ENCODE measurements at regions not wholly inside any gene's neighbourhood (a gene's known extent, or its start where the extent isn't known, plus 50 kb on each side); places are given as distances from the start of the nearest gene placed in this dataset.
A peak's percentile ranks its signal among the peaks of the same experiment; 100 is the strongest.
"Not testable (repeated sequence)": the region's sequence is repeated elsewhere in the genome, so short reads cannot be mapped to it uniquely, and the experiment has no call there.

GRCh38 chr16:66107661-66108060 lies 258.8 kb upstream of the CDH5 start:
- Histone ChIP-seq H3K79me2 (ENCODE audit: control insufficient read depth, insufficient read depth, low read length, unreplicated experiment) (no peaks in the 10 kb centered on the region), H3K36me3 (ENCODE audit: insufficient read depth, low read length) (no peaks in the 10 kb centered on the region), H3K27ac (ENCODE audit: low read depth, low read length) (peak overlapping the region; percentile 87), H2AFZ (ENCODE audit: low read length, unreplicated experiment) (peak overlapping the region; percentile 67), H3K27me3 (ENCODE audit: insufficient read depth, low read length) (no peaks in the 10 kb centered on the region), H3K4me3 (ENCODE audit: low read depth, low read length) (peak overlapping the region; percentile 11; the same call in 1 of the 2 replicates), H3K4me1 (ENCODE audit: control insufficient read depth, insufficient read depth, low read length, unreplicated experiment) (peaks cover 18% of the 10 kb centered on the region)

GRCh38 chr16:66103211-66103610 lies 263.3 kb upstream of the CDH5 start:
- H3K27me3 ChIP-seq (ENCODE audit: insufficient read depth, low read length), result no peaks in the 10 kb centered on the region
- no peak overlapping the region for H3K27ac ChIP-seq (ENCODE audit: low read depth, low read length)
- H2AFZ ChIP-seq (ENCODE audit: low read length, unreplicated experiment), result peak overlapping the region; percentile 25
- H3K36me3 ChIP-seq (ENCODE audit: insufficient read depth, low read length), result no peaks in the 10 kb centered on the region
- no peaks in the 10 kb centered on the region for H3K79me2 ChIP-seq (ENCODE audit: control insufficient read depth, insufficient read depth, low read length, unreplicated experiment)
- H3K4me1 ChIP-seq (ENCODE audit: control insufficient read depth, insufficient read depth, low read length, unreplicated experiment), result peaks cover 15% of the 10 kb centered on the region
- H3K4me3 ChIP-seq (ENCODE audit: low read depth, low read length), result no peak overlapping the region

- peaks cover 5% of the 10 kb centered on the region for H3K4me1 ChIP-seq (ENCODE audit: control insufficient read depth, insufficient read depth, low read length, unreplicated experiment)
- no peak overlapping the region for H3K4me3 ChIP-seq (ENCODE audit: low read depth, low read length)
- no peak overlapping the region for H2AFZ ChIP-seq (ENCODE audit: low read length, unreplicated experiment)
- no peaks in the 10 kb centered on the region for H3K36me3 ChIP-seq (ENCODE audit: insufficient read depth, low read length)
- no peaks in the 10 kb centered on the region for H3K79me2 ChIP-seq (ENCODE audit: control insufficient read depth, insufficient read depth, low read length, unreplicated experiment)
- H3K27me3 ChIP-seq (ENCODE audit: insufficient read depth, low read length), result no peaks in the 10 kb centered on the region
- no peak overlapping the region for H3K27ac ChIP-seq (ENCODE audit: low read depth, low read length)
These were observed 267.2 kb upstream of the CDH5 start for GRCh38 chr16:66099306-66099705.

- H3K4me1 ChIP-seq (ENCODE audit: control insufficient read depth, insufficient read depth, low read length, unreplicated experiment), result no peaks in the 10 kb centered on the region
- H3K36me3 ChIP-seq (ENCODE audit: insufficient read depth, low read length), result no peaks in the 10 kb centered on the region
- no peak overlapping the region for H2AFZ ChIP-seq (ENCODE audit: low read length, unreplicated experiment)
- H3K4me3 ChIP-seq (ENCODE audit: low read depth, low read length), result no peak overlapping the region
- no peak overlapping the region for H3K27ac ChIP-seq (ENCODE audit: low read depth, low read length)
- no peaks in the 10 kb centered on the region for H3K79me2 ChIP-seq (ENCODE audit: control insufficient read depth, insufficient read depth, low read length, unreplicated experiment)
- H3K27me3 ChIP-seq (ENCODE audit: insufficient read depth, low read length), result no peaks in the 10 kb centered on the region
These were observed 268.7 kb upstream of the CDH5 start for GRCh38 chr16:66097751-66098150.

GRCh38 chr16:66095676-66096075 lies 270.8 kb upstream of the CDH5 start:
- no peak overlapping the region for H3K27ac ChIP-seq (ENCODE audit: low read depth, low read length)

GRCh38 chr16:66093191-66093590 lies 273.3 kb upstream of the CDH5 start:
- Histone ChIP-seq H2AFZ (ENCODE audit: low read length, unreplicated experiment) (no peak overlapping the region), H3K4me1 (ENCODE audit: control insufficient read depth, insufficient read depth, low read length, unreplicated experiment) (no peaks in the 10 kb centered on the region), H3K27ac (ENCODE audit: low read depth, low read length) (no peak overlapping the region), H3K79me2 (ENCODE audit: control insufficient read depth, insufficient read depth, low read length, unreplicated experiment) (no peaks in the 10 kb centered on the region), H3K4me3 (ENCODE audit: low read depth, low read length) (no peak overlapping the region), H3K36me3 (ENCODE audit: insufficient read depth, low read length) (no peaks in the 10 kb centered on the region), H3K27me3 (ENCODE audit: insufficient read depth, low read length) (no peaks in the 10 kb centered on the region)

More at GRCh38 chr16:66095676-66096075, 270.8 kb upstream of the CDH5 start:
- Histone ChIP-seq H3K36me3 (ENCODE audit: insufficient read depth, low read length) (no peaks in the 10 kb centered on the region), H3K27me3 (ENCODE audit: insufficient read depth, low read length) (no peaks in the 10 kb centered on the region), H3K79me2 (ENCODE audit: control insufficient read depth, insufficient read depth, low read length, unreplicated experiment) (no peaks in the 10 kb centered on the region), H2AFZ (ENCODE audit: low read length, unreplicated experiment) (no peak overlapping the region), H3K4me3 (ENCODE audit: low read depth, low read length) (no peak overlapping the region), H3K4me1 (ENCODE audit: control insufficient read depth, insufficient read depth, low read length, unreplicated experiment) (no peaks in the 10 kb centered on the region)

- Histone ChIP-seq H3K4me3 (ENCODE audit: low read depth, low read length) (no peak overlapping the region), H3K79me2 (ENCODE audit: control insufficient read depth, insufficient read depth, low read length, unreplicated experiment) (no peaks in the 10 kb centered on the region), H2AFZ (ENCODE audit: low read length, unreplicated experiment) (no peak overlapping the region), H3K4me1 (ENCODE audit: control insufficient read depth, insufficient read depth, low read length, unreplicated experiment) (no peaks in the 10 kb centered on the region), H3K36me3 (ENCODE audit: insufficient read depth, low read length) (no peaks in the 10 kb centered on the region), H3K27ac (ENCODE audit: low read depth, low read length) (no peak overlapping the region), H3K27me3 (ENCODE audit: insufficient read depth, low read length) (no peaks in the 10 kb centered on the region)
These were observed 275.0 kb upstream of the CDH5 start for GRCh38 chr16:66091471-66091891.

GRCh38 chr16:66088681-66089080 lies 277.8 kb upstream of the CDH5 start:
- no peaks in the 10 kb centered on the region for H3K27me3 ChIP-seq (ENCODE audit: insufficient read depth, low read length)
- H3K36me3 ChIP-seq (ENCODE audit: insufficient read depth, low read length), result no peaks in the 10 kb centered on the region
- H3K4me3 ChIP-seq (ENCODE audit: low read depth, low read length), result no peak overlapping the region
- no peak overlapping the region for H2AFZ ChIP-seq (ENCODE audit: low read length, unreplicated experiment)
- no peaks in the 10 kb centered on the region for H3K4me1 ChIP-seq (ENCODE audit: control insufficient read depth, insufficient read depth, low read length, unreplicated experiment)
- H3K79me2 ChIP-seq (ENCODE audit: control insufficient read depth, insufficient read depth, low read length, unreplicated experiment), result no peaks in the 10 kb centered on the region
- no peak overlapping the region for H3K27ac ChIP-seq (ENCODE audit: low read depth, low read length)

- H3K79me2 ChIP-seq (ENCODE audit: control insufficient read depth, insufficient read depth, low read length, unreplicated experiment), result no peaks in the 10 kb centered on the region
- H3K4me1 ChIP-seq (ENCODE audit: control insufficient read depth, insufficient read depth, low read length, unreplicated experiment), result peaks cover 4% of the 10 kb centered on the region
These were observed 279.2 kb upstream of the CDH5 start for GRCh38 chr16:66087308-66087707.

GRCh38 chr16:66085651-66086050 lies 280.8 kb upstream of the CDH5 start:
- no peaks in the 10 kb centered on the region for H3K79me2 ChIP-seq (ENCODE audit: control insufficient read depth, insufficient read depth, low read length, unreplicated experiment)
- no peaks in the 10 kb centered on the region for H3K27me3 ChIP-seq (ENCODE audit: insufficient read depth, low read length)
- no peak overlapping the region for H3K27ac ChIP-seq (ENCODE audit: low read depth, low read length)
- H3K4me3 ChIP-seq (ENCODE audit: low read depth, low read length), result no peak overlapping the region
- no peaks in the 10 kb centered on the region for H3K36me3 ChIP-seq (ENCODE audit: insufficient read depth, low read length)
- H3K4me1 ChIP-seq (ENCODE audit: control insufficient read depth, insufficient read depth, low read length, unreplicated experiment), result peaks cover 15% of the 10 kb centered on the region
- no peak overlapping the region for H2AFZ ChIP-seq (ENCODE audit: low read length, unreplicated experiment)

More at GRCh38 chr16:66087308-66087707, 279.2 kb upstream of the CDH5 start:
- no peaks in the 10 kb centered on the region for H3K27me3 ChIP-seq (ENCODE audit: insufficient read depth, low read length)
- no peak overlapping the region for H3K27ac ChIP-seq (ENCODE audit: low read depth, low read length)
- no peaks in the 10 kb centered on the region for H3K36me3 ChIP-seq (ENCODE audit: insufficient read depth, low read length)
- H3K4me3 ChIP-seq (ENCODE audit: low read depth, low read length), result no peak overlapping the region
- no peak overlapping the region for H2AFZ ChIP-seq (ENCODE audit: low read length, unreplicated experiment)

- not testable (repeated sequence) for H3K27me3 ChIP-seq (ENCODE audit: insufficient read depth, low read length); H3K79me2 ChIP-seq (ENCODE audit: control insufficient read depth, insufficient read depth, low read length, unreplicated experiment); H3K27ac ChIP-seq (ENCODE audit: low read depth, low read length); H3K4me3 ChIP-seq (ENCODE audit: low read depth, low read length); H3K36me3 ChIP-seq (ENCODE audit: insufficient read depth, low read length); H2AFZ ChIP-seq (ENCODE audit: low read length, unreplicated experiment)
- peaks cover 15% of the 10 kb centered on the region for H3K4me1 ChIP-seq (ENCODE audit: control insufficient read depth, insufficient read depth, low read length, unreplicated experiment)
These were observed 281.8 kb upstream of the CDH5 start for GRCh38 chr16:66084731-66085130.
